GM12865 (cell line): ENCODE measurements at regions not wholly inside any gene's neighbourhood (a gene's known extent, or its start where the extent isn't known, plus 50 kb on each side); places are given as distances from the start of the nearest gene placed in this dataset.

Experiments used
- DNase-seq: peaks from one replicate; pipeline ENCODE4 v3.0.0; 2010; ENCODE audit warnings: low read depth
- H3K4me3 ChIP-seq: 2 replicates; pipeline ENCODE4 v1.5.1; 2011; ENCODE audit warnings: mild to moderate bottlenecking, low read depth, low read length, control low read depth
- TF ChIP-seq, protein P1 (sequence below): IDR thresholded peaks from 2 replicates; pipeline ENCODE4 v1.5.1; 2011; ENCODE audit warnings: low read length, control low read depth, low read depth, inconsistent platforms; ENCODE audit not compliant: insufficient read depth; ENCODE audit errors: missing control alignments

DNA sequence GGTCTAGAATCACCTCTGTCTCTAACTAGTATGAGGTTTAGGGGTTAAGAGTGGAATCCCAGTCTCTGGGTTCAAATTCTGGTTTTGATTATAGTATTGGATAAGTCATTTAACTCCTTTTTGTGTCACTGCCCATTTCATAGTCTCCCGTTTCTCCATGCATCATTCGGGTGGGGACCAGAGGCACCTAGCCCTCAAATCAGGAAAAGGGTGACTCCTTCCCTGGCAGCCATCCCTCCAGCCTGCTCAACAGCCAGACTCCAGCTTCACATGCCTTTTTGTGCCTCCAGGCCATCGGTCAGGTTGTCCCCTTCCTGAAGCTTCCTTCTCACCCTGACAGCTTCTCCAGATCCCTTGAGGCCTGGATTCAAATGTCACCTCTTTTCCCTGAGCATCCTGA is 139.8 kb downstream of the DHX35 start:
- no peak for DNase-seq
- TF ChIP-seq, protein P1, sequence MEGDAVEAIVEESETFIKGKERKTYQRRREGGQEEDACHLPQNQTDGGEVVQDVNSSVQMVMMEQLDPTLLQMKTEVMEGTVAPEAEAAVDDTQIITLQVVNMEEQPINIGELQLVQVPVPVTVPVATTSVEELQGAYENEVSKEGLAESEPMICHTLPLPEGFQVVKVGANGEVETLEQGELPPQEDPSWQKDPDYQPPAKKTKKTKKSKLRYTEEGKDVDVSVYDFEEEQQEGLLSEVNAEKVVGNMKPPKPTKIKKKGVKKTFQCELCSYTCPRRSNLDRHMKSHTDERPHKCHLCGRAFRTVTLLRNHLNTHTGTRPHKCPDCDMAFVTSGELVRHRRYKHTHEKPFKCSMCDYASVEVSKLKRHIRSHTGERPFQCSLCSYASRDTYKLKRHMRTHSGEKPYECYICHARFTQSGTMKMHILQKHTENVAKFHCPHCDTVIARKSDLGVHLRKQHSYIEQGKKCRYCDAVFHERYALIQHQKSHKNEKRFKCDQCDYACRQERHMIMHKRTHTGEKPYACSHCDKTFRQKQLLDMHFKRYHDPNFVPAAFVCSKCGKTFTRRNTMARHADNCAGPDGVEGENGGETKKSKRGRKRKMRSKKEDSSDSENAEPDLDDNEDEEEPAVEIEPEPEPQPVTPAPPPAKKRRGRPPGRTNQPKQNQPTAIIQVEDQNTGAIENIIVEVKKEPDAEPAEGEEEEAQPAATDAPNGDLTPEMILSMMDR = no peak
- H3K4me3 ChIP-seq = no peak overlapping the region

DNA sequence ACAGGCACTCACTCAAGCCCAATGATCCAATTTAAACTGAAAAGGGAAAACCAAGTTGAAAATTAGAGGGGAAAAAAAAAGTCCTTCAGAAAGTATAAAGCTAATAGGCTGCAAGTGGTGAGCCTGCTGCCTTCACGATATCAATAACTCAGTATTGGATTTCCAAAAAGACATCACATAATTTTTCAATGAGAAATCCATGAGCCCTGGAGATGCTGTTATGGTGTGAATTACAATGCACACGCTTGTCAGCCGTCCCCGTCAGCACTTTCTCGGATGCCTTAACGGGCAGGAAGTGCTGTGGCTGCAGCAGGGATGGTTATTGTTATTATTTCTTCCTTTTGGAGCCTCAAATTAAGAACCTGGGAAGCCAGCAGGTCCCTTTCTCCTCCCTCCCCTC is 138.5 kb downstream of the DHX35 start:
- TF ChIP-seq, protein P1 = no peak
- no peak for DNase-seq
- H3K4me3 ChIP-seq = no peak overlapping the region

DNA sequence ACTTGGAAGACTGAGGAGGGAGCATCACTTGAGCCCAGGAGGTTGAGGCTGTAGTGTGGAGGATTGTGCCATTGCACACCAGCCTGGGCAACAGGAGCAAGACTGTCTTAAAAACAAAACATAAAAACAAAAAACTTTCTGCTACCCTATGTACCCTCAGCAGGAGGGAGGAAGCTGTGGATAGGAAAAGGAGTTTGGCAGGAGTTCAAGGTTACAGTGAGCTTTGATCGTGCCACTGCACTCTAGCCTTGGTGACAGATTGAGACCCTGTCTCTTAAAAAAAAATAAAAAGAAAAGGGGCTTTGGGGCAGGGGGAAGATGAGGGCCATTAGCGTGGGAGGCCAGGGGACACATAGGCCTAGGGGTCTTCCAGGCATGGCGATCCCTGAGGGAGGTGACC is 135.7 kb downstream of the DHX35 start:
- TF ChIP-seq, protein P1 = no peak
- no peak overlapping the region for H3K4me3 ChIP-seq
- no peak for DNase-seq

DNA sequence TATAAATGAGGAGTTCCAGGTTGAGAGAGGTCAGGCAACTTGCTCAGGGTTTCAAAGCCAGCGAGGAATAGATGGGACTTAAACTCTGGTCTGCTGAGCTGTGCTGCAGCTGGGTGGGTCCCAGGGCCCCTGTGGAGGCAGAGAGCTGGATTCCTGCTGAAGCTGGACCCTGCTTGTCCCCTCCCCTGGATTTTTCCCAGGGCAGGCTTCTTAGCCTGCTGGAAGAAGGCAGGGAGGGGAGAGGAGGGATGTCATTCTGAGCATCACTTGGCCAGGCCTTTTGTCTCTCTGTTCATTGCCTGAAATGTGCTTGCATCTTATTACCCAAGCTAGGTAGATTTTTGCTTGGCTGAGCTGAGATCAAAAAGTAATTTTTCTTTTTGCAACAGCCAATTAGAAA is 133.7 kb downstream of the DHX35 start:
- no peak overlapping the region for H3K4me3 ChIP-seq
- TF ChIP-seq, protein P1 = no peak
- DNase-seq = no peak

DNA sequence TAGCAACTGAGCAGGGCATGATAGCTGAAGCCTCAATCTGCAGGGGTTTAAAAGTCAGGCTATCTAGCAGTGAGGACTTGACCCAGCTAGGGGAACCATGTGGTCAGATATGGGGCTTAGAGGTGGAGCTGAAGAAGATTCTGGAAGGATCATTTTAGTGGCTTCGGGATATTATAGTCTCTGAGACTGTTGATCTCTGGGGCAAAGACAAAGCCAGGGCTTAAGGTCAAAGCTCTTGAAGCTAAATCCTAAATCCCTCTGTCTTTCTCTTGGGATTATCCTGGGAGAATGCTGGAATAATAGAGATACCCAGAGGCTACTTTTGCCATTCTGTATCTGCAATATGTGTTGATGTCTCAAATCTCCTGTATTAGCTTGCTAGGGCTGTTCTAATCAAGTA is 132.2 kb downstream of the DHX35 start:
- H3K4me3 ChIP-seq = no peak overlapping the region
- TF ChIP-seq, protein P1 = no peak
- DNase-seq = no peak

DNA sequence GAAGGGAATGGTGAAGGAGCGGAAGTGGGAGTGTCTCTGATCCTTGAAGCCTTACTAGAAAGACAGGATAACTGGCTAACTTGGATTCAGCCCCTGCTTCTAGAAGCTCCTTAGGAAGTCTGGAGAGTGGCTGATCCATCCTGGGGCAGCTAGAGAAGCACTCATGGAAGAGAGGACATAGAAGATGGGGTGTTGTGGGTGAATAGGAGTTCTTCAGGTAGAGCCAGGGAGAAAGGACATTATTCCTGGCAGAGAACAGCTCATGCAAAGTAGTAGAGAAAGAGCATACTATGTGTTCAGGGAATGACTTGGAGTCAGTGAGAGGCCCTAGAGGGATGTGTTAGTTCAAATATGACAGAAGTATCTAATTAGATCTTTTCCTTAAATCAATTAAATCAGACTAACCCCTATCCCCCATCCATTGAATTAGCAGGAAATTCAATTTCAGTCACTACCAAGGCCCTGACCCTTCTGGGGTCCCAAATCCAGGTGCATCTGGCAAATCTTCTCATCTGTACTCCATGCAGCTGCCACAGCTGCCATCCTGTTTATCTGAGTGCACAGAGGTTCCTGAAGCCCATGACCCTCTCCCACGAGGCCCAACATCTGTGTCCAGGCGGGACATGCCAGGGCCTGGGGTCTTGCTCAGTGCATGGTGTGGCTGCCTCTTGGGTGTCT is 130.7 kb downstream of the DHX35 start:
- TF ChIP-seq, protein P1 = no peak
- no peak for DNase-seq
- H3K4me3 ChIP-seq = no peak overlapping the region

DNA sequence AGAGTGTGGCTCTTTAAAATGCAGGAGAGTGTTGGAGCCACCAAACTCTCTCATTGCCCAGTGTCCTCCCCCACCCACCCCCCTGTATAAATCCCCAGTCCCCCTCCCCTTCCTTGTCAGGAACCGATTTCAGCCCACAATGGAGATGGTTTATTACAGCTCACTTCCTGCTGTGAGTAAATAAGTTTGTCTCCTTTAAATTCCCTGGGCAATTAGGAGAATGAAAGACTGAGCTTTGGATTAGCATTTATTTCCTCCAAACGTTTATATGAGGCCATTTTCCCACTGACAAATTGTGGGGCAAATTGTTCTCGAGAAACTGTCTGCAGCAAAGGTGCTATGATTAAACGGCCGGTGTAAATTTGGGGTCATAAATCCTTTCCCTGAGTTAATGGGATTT is 128.8 kb downstream of the DHX35 start:
- TF ChIP-seq, protein P1 = no peak
- no peak overlapping the region for H3K4me3 ChIP-seq
- DNase-seq = no peak
